Activated T-helper 1 cell treated with anti-CD3 and anti-CD28 coated beads, Interleukin-12 subunit alpha, Interleukin-12 subunit beta, Interleukin-2, Interleukin-4 antibody, amounts not matched to agents 30 ng/mL and 10 ng/mL and 1 ng/mL, durations not matched to agents 14 hours and 24 hours and 36 hours (primary cell): ENCODE measurements at regions not wholly inside any gene's neighbourhood (a gene's known extent, or its start where the extent isn't known, plus 50 kb on each side); places are given as distances from the start of the nearest gene placed in this dataset.
"Not testable (repeated sequence)": the region's sequence is repeated elsewhere in the genome, so short reads cannot be mapped to it uniquely, and the experiment has no call there.

Experiments used
- DNase-seq: peaks from one replicate; pipeline ENCODE4 v3.0.0; 2021; ENCODE audit warnings: low spot score
- H3K27ac Mint-ChIP-seq: one replicate; pipeline ENCODE4 v1.8.0; 2021; ENCODE audit warnings: mild to moderate bottlenecking, mixed read lengths
- H3K27me3 Mint-ChIP-seq: one replicate; pipeline ENCODE4 v1.8.0; 2022; ENCODE audit warnings: mild to moderate bottlenecking, moderate library complexity, mixed read lengths; ENCODE audit not compliant: insufficient read depth
- H3K36me3 Mint-ChIP-seq: one replicate; pipeline ENCODE4 v1.8.0; 2021; ENCODE audit warnings: low read depth, mixed read lengths
- H3K4me1 Mint-ChIP-seq: one replicate; pipeline ENCODE4 v1.8.0; 2021; ENCODE audit warnings: low read depth, mixed read lengths
- H3K4me3 Mint-ChIP-seq: one replicate; pipeline ENCODE4 v1.8.0; 2021; ENCODE audit warnings: mild to moderate bottlenecking, moderate library complexity, mixed read lengths
- H3K9me3 Mint-ChIP-seq: one replicate; pipeline ENCODE4 v1.8.0; 2021; ENCODE audit warnings: mixed read lengths
- intact Hi-C: fragments of 100-400 bp; cut with micrococcal nuclease; formaldehyde crosslinking; loops from one replicate; pipeline ENCODE4 v1.15.1; 2024

GRCh38 chr15:62656071-62656470 lies 386.5 kb upstream of the TPM1 start:
- no peak for DNase-seq
- no peak overlapping the region for H3K27ac Mint-ChIP-seq
- no peaks in the 10 kb centered on the region for H3K4me1 Mint-ChIP-seq
- no peak overlapping the region for H3K4me3 Mint-ChIP-seq
- no peaks in the 10 kb centered on the region for H3K36me3 Mint-ChIP-seq
- H3K9me3 Mint-ChIP-seq: peaks cover 12% of the 10 kb centered on the region
- intact Hi-C loops: no loop called here
- peaks cover 5% of the 10 kb centered on the region for H3K27me3 Mint-ChIP-seq

GRCh38 chr15:62657501-62657900 lies 385.0 kb upstream of the TPM1 start:
- peaks cover 10% of the 10 kb centered on the region for H3K27me3 Mint-ChIP-seq
- DNase-seq, H3K4me1 Mint-ChIP-seq, H3K4me3 Mint-ChIP-seq, H3K27ac Mint-ChIP-seq, H3K36me3 Mint-ChIP-seq, intact Hi-C loops: not testable (repeated sequence)
- peaks cover 12% of the 10 kb centered on the region for H3K9me3 Mint-ChIP-seq

GRCh38 chr15:62658498-62658897 lies 384.0 kb upstream of the TPM1 start:
- peaks cover 12% of the 10 kb centered on the region for H3K9me3 Mint-ChIP-seq
- no peak overlapping the region for H3K27ac Mint-ChIP-seq
- intact Hi-C loops: no loop called here
- no peak overlapping the region for H3K4me3 Mint-ChIP-seq
- DNase-seq: no peak
- H3K4me1 Mint-ChIP-seq: no peaks in the 10 kb centered on the region
- H3K36me3 Mint-ChIP-seq: no peaks in the 10 kb centered on the region
- H3K27me3 Mint-ChIP-seq: peaks cover 10% of the 10 kb centered on the region

- H3K9me3 Mint-ChIP-seq: no peaks in the 10 kb centered on the region
Measured at GRCh38 chr15:62663547-62663946, 379.0 kb upstream of the TPM1 start.

GRCh38 chr15:62665449-62665848 lies 377.1 kb upstream of the TPM1 start:
- Mint-ChIP-seq H3K36me3 (no peaks in the 10 kb centered on the region), H3K27me3 (peaks cover 7% of the 10 kb centered on the region), H3K4me1 (no peaks in the 10 kb centered on the region), H3K9me3 (no peaks in the 10 kb centered on the region), H3K4me3 (no peak overlapping the region), H3K27ac (no peak overlapping the region)
- intact Hi-C loops: no loop called here
- DNase-seq: no peak

More at GRCh38 chr15:62663547-62663946, 379.0 kb upstream of the TPM1 start:
- intact Hi-C loops: no loop called here
- H3K4me1 Mint-ChIP-seq: no peaks in the 10 kb centered on the region
- H3K27me3 Mint-ChIP-seq: peaks cover 9% of the 10 kb centered on the region
- no peak for DNase-seq
- H3K4me3 Mint-ChIP-seq: no peak overlapping the region
- no peak overlapping the region for H3K27ac Mint-ChIP-seq
- H3K36me3 Mint-ChIP-seq: no peaks in the 10 kb centered on the region

- Mint-ChIP-seq H3K27ac (no peak overlapping the region), H3K4me1 (no peaks in the 10 kb centered on the region), H3K9me3 (no peaks in the 10 kb centered on the region), H3K4me3 (no peak overlapping the region), H3K27me3 (peaks cover 8% of the 10 kb centered on the region), H3K36me3 (no peaks in the 10 kb centered on the region)
- intact Hi-C loops: no loop called here
- DNase-seq: no peak
Measured at GRCh38 chr15:62666046-62666445, 376.5 kb upstream of the TPM1 start.

GRCh38 chr15:62672268-62672667 lies 370.3 kb upstream of the TPM1 start:
- Mint-ChIP-seq H3K9me3 (no peaks in the 10 kb centered on the region), H3K4me1 (no peaks in the 10 kb centered on the region), H3K36me3 (no peaks in the 10 kb centered on the region), H3K27ac (no peak overlapping the region), H3K4me3 (no peak overlapping the region), H3K27me3 (peaks cover 3% of the 10 kb centered on the region)
- no peak for DNase-seq
- intact Hi-C loops: no loop called here

GRCh38 chr15:62676891-62677290 lies 365.7 kb upstream of the TPM1 start:
- Mint-ChIP-seq H3K4me3 (no peak overlapping the region), H3K27ac (no peak overlapping the region), H3K9me3 (no peaks in the 10 kb centered on the region), H3K27me3 (no peaks in the 10 kb centered on the region), H3K36me3 (no peaks in the 10 kb centered on the region), H3K4me1 (no peaks in the 10 kb centered on the region)
- DNase-seq: no peak
- intact Hi-C loops: no loop called here

GRCh38 chr15:62681939-62682896 lies 360.3 kb upstream of the TPM1 start:
- Mint-ChIP-seq H3K36me3 (no peaks in the 10 kb centered on the region), H3K4me3 (no peak overlapping the region), H3K27ac (no peak overlapping the region), H3K9me3 (no peaks in the 10 kb centered on the region), H3K27me3 (no peaks in the 10 kb centered on the region), H3K4me1 (no peaks in the 10 kb centered on the region)
- DNase-seq: no peak
- intact Hi-C loops: no loop called here

- H3K27ac Mint-ChIP-seq, H3K9me3 Mint-ChIP-seq, H3K36me3 Mint-ChIP-seq, intact Hi-C loops, DNase-seq, H3K4me1 Mint-ChIP-seq, H3K4me3 Mint-ChIP-seq, H3K27me3 Mint-ChIP-seq: not testable (repeated sequence)
Measured at GRCh38 chr15:62683192-62683591, 359.4 kb upstream of the TPM1 start.

GRCh38 chr15:62684123-62684808 lies 358.3 kb upstream of the TPM1 start:
- Mint-ChIP-seq H3K4me3 (no peak overlapping the region), H3K27ac (no peak overlapping the region), H3K9me3 (no peaks in the 10 kb centered on the region), H3K36me3 (no peaks in the 10 kb centered on the region), H3K4me1 (no peaks in the 10 kb centered on the region), H3K27me3 (peaks cover 9% of the 10 kb centered on the region)
- intact Hi-C loops: no loop called here
- DNase-seq: no peak

GRCh38 chr15:62691008-62691407 lies 351.5 kb upstream of the TPM1 start:
- intact Hi-C loops: no loop called here
- H3K4me3 Mint-ChIP-seq: no peak overlapping the region
- no peak for DNase-seq

GRCh38 chr15:62697636-62698035 lies 344.9 kb upstream of the TPM1 start:
- Mint-ChIP-seq H3K27ac (no peak overlapping the region), H3K9me3 (no peaks in the 10 kb centered on the region), H3K36me3 (no peaks in the 10 kb centered on the region), H3K4me1 (no peaks in the 10 kb centered on the region), H3K4me3 (no peak overlapping the region), H3K27me3 (no peaks in the 10 kb centered on the region)
- DNase-seq: no peak
- intact Hi-C loops: no loop called here

More at GRCh38 chr15:62691008-62691407, 351.5 kb upstream of the TPM1 start:
- H3K36me3 Mint-ChIP-seq: no peaks in the 10 kb centered on the region
- H3K9me3 Mint-ChIP-seq: no peaks in the 10 kb centered on the region
- H3K27me3 Mint-ChIP-seq: peaks cover 9% of the 10 kb centered on the region
- peak overlapping the region; percentile 11 for H3K27ac Mint-ChIP-seq
- no peaks in the 10 kb centered on the region for H3K4me1 Mint-ChIP-seq
